AG09309 (cell line): ENCODE measurements at regions not wholly inside any gene's neighbourhood (a gene's known extent, or its start where the extent isn't known, plus 50 kb on each side); places are given as distances from the start of the nearest gene placed in this dataset.

Source experiments
- DNase-seq: peaks from one replicate; pipeline ENCODE4 v3.0.0-alpha.2; 2010; ENCODE audit warnings: low read depth
- H3K4me3 ChIP-seq: 2 replicates; pipeline ENCODE4 v1.5.1; 2011; ENCODE audit warnings: mild to moderate bottlenecking, low read depth, low read length, moderate library complexity; ENCODE audit not compliant: control insufficient read depth
- TF ChIP-seq, protein P1 (sequence below): IDR thresholded peaks from 2 replicates; pipeline ENCODE4 v1.5.1; 2011; ENCODE audit warnings: mild to moderate bottlenecking, low read depth, low read length, inconsistent platforms; ENCODE audit not compliant: insufficient read depth, control insufficient read depth; ENCODE audit errors: missing control alignments

DNA sequence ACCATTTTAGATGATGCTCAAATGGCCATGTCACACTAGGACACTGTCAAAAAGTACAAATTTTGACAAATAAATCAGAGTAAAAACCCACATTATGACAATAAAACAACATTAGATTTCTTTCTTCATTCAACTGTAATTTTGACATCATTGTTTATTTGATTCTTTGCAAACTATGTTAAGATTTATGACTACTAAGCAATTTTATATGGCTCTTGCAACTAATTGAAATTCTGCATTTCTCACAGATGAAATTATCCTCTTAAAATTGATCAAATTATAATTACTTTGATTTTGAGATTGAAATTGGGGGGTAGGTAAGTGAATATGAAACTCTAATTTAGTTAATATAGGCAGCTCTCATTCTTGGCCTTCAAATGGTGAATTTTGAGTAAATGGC lies 59.8 kb downstream of the ATOH1 start:
- DNase-seq, result no peak
- H3K4me3 ChIP-seq, result no peak overlapping the region
- TF ChIP-seq, protein P1, sequence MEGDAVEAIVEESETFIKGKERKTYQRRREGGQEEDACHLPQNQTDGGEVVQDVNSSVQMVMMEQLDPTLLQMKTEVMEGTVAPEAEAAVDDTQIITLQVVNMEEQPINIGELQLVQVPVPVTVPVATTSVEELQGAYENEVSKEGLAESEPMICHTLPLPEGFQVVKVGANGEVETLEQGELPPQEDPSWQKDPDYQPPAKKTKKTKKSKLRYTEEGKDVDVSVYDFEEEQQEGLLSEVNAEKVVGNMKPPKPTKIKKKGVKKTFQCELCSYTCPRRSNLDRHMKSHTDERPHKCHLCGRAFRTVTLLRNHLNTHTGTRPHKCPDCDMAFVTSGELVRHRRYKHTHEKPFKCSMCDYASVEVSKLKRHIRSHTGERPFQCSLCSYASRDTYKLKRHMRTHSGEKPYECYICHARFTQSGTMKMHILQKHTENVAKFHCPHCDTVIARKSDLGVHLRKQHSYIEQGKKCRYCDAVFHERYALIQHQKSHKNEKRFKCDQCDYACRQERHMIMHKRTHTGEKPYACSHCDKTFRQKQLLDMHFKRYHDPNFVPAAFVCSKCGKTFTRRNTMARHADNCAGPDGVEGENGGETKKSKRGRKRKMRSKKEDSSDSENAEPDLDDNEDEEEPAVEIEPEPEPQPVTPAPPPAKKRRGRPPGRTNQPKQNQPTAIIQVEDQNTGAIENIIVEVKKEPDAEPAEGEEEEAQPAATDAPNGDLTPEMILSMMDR, result no peak

DNA sequence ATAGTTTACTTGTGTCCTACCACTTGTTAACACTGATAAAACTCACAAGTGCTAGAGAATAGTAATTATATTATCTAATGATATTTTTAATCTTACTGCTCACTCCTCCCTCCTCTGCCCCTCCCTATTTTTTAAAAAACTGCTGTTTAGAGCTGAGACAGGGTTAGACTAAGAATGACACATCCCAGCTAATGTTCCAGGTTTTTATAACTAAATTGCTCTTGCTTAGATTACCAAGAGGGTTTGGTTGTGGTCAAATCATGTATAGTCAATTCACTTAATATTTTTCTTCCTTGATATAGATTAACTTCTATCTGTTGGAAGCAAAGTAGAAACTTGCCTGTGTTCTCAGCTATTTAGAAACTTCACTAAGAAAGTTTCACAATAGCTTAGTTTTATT lies 60.2 kb downstream of the ATOH1 start:
- TF ChIP-seq, protein P1, result no peak
- H3K4me3 ChIP-seq, result no peak overlapping the region
- DNase-seq, result no peak

DNA sequence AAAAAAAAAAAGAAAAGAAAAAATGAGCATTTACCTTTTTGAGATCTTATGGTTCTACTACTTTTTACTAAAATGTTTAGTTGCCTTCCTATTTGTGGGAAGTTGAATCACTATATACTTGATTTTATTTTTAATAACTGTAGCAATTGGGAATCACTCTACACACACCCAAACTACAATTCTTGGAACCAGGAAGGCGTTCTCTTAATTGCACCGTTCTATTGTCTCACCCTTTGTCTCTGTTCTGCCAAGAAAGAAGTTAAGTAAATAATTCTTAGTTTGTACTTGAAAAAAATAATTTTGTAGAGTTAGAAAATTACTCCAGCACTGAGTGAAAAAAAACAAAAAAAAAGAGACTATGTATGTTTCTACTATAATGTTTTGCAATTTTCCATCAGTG lies 62.7 kb downstream of the ATOH1 start:
- no peak overlapping the region for H3K4me3 ChIP-seq
- no peak for DNase-seq
- TF ChIP-seq, protein P1, result no peak

DNA sequence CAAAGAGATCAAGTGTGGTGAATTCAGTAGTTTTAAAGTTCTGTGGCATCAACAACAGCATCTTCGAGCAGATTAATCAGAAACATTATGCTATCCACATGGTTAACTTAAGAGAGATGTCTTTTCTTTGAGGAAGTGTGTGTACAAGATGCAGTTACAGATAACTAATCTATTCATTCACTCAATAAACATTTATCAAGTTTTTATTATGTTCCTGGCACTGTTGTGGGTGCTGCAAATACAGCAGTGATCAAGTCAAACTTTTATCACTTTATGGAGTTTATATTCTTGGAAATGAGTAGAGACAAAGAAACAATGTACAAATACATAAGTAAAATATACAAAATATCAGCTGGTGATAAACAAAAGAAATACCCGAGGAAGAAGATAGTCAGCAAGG lies 66.4 kb downstream of the ATOH1 start:
- no peak for DNase-seq
- TF ChIP-seq, protein P1, result no peak
- no peak overlapping the region for H3K4me3 ChIP-seq

DNA sequence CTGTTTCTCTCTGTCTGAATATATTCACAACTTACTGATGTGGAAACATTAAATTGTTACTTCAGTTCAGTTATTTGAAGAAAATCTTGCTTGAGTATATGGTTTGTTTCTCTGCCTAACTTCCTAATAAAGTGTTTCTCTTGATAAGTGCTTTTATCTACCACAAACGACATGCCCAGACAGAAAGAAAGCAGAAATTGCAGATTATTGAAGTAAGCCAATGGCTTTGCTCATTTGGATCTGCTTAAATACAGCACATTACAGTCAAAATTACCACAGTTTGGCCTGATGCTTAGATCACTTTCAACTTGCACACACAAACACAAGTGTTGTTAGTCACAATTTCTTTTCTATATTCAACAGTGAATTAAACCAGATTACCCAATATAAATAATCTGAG lies 68.0 kb downstream of the ATOH1 start:
- H3K4me3 ChIP-seq, result no peak overlapping the region
- TF ChIP-seq, protein P1, result no peak
- no peak for DNase-seq

DNA sequence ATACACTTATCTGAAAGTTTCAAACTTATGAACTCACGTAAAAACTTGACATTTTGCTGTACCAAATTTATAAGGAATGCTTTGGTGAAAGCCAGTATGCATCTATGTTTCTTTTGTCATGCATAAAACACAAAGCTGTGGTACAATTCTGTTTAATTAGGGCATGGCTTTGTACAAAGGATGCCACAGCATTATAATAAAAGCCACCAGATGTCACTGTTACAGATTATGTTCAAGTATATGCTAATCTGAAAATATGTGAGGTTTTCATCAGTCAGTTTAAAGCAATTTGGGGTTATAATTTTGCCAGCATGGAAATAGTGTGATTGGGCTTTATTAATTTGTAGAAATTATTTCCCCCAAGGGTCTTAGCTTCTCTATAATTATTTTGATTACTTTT lies 69.0 kb downstream of the ATOH1 start:
- no peak for DNase-seq
- TF ChIP-seq, protein P1, result no peak
- no peak overlapping the region for H3K4me3 ChIP-seq

DNA sequence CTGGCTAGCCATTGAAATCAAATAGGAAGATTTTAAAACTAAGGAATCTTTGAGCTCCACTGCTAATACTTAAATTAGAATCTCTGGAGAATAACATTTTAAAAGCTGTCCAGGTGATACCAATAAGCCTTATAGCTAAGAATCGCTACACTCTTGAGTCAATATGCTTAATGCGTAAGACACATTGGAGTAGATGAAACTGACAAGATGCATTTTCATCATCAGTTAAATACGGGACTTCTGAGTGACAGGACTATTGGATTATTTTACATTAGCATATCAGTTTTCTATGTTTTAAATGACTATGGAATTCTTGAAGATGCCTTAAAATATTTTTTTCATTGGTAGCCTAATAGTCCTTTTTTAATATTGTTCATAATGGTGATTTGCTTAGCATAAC lies 80.2 kb downstream of the ATOH1 start:
- H3K4me3 ChIP-seq, result no peak overlapping the region

More for the DNA sequence above, 80.2 kb downstream of the ATOH1 start:
- TF ChIP-seq, protein P1, result no peak
- DNase-seq, result no peak
